ENCODE measurements at regions not wholly inside any gene's neighbourhood (a gene's known extent, or its start where the extent isn't known, plus 50 kb on each side); places are given as distances from the start of the nearest gene placed in this dataset.

GRCh38 chr4:64824591-64824990, 415.3 kb upstream of the TECRL start:
- no peak for TF ChIP-seq CTCF (IDR thresholded peaks at IDR 0.05)
- TF ChIP-seq POLR2A (IDR thresholded peaks at IDR 0.05), result no peak
- TF ChIP-seq POLR2AphosphoS5 (IDR thresholded peaks at IDR 0.05), result no peak

Measured in breast epithelium (tissue), 3 donors.